Endothelial cell of umbilical vein (primary cell): ENCODE measurements at regions not wholly inside any gene's neighbourhood (a gene's known extent, or its start where the extent isn't known, plus 50 kb on each side); places are given as distances from the start of the nearest gene placed in this dataset.

Source experiments
- EZH2 ChIP-seq: IDR thresholded peaks from 2 replicates; pipeline ENCODE4 v1.6.1; 2012; ENCODE audit warnings: borderline replicate concordance, low read depth, mild to moderate bottlenecking, moderate library complexity, low read length, inconsistent platforms; ENCODE audit not compliant: severe bottlenecking
- FOS ChIP-seq: IDR thresholded peaks from 2 replicates; pipeline ENCODE4 v1.6.1; 2011; ENCODE audit warnings: mild to moderate bottlenecking, low read length, moderate library complexity, borderline replicate concordance; ENCODE audit not compliant: insufficient read depth
- GATA2 ChIP-seq: IDR thresholded peaks from 2 replicates; pipeline ENCODE4 v1.7.0; 2011; ENCODE audit warnings: low read depth, mild to moderate bottlenecking, moderate library complexity, mixed read lengths, low read length; ENCODE audit not compliant: insufficient read length, insufficient read depth
- JUN ChIP-seq: IDR thresholded peaks from 2 replicates; pipeline ENCODE4 v1.6.1; 2011; ENCODE audit warnings: borderline replicate concordance, low read depth; ENCODE audit not compliant: insufficient read length, insufficient read depth
- MYC ChIP-seq: IDR thresholded peaks from one replicate; pipeline ENCODE4 v1.6.1; 2011; ENCODE audit warnings: mild to moderate bottlenecking, low read depth, low read length
- POLR2A ChIP-seq: IDR thresholded peaks from 2 replicates; pipeline ENCODE4 v1.6.1; 2012; ENCODE audit warnings: low read depth, mild to moderate bottlenecking, control low read depth, low read length
- POLR2AphosphoS5 ChIP-seq: IDR thresholded peaks from 2 replicates; pipeline ENCODE4 v1.6.1; 2012; ENCODE audit warnings: low read depth, mild to moderate bottlenecking, control low read depth, low read length, moderate library complexity; ENCODE audit not compliant: insufficient read depth
- TF ChIP-seq, protein P1 (sequence below), 2 donors: IDR thresholded peaks; 1 replicate in 1 of 2; 2 replicates in 1 of 2; pipeline ENCODE4 v1.5.1; 2011; ENCODE audit warnings: low read length in 2 of 2, mild to moderate bottlenecking in 2 of 2, moderate library complexity in 2 of 2, control low read depth in 1 of 2, inconsistent platforms in 1 of 2, low read depth in 1 of 2; ENCODE audit not compliant: insufficient read depth in 1 of 2; ENCODE audit errors: extremely low read depth in 1 of 2
- TF ChIP-seq, protein P2 (sequence below): IDR thresholded peaks from 2 replicates; pipeline ENCODE4 v1.6.1; 2011; ENCODE audit not compliant: insufficient read depth, insufficient read length

DNA sequence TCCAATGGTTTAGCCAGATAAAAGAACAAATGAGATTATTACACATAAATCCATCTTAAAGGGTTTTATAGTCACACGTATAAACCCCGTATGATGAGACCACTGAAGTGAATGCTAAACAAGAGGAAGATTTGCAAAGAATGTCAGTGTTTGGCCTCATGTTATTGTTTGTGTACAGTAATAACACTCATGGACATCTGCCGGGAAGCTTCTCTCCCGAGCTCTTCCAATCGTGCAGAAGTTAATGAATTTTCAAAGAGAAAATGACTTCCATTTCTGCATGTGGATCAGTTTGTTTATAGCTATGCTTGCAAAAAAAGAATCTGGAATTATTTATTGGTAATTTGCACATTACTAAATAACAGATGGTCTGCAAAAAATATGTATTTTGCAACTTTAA, 88.5 kb upstream of the APCDD1 start:
- TF ChIP-seq EZH2 (no peak), POLR2A (no peak), POLR2AphosphoS5 (no peak), MYC (no peak), GATA2 (no peak), JUN (no peak), FOS (no peak)
- TF ChIP-seq, protein P1, sequence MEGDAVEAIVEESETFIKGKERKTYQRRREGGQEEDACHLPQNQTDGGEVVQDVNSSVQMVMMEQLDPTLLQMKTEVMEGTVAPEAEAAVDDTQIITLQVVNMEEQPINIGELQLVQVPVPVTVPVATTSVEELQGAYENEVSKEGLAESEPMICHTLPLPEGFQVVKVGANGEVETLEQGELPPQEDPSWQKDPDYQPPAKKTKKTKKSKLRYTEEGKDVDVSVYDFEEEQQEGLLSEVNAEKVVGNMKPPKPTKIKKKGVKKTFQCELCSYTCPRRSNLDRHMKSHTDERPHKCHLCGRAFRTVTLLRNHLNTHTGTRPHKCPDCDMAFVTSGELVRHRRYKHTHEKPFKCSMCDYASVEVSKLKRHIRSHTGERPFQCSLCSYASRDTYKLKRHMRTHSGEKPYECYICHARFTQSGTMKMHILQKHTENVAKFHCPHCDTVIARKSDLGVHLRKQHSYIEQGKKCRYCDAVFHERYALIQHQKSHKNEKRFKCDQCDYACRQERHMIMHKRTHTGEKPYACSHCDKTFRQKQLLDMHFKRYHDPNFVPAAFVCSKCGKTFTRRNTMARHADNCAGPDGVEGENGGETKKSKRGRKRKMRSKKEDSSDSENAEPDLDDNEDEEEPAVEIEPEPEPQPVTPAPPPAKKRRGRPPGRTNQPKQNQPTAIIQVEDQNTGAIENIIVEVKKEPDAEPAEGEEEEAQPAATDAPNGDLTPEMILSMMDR (IDR thresholded peaks at IDR 0.05; ENCODE audit: extremely low read depth in 1 of 2, insufficient read depth in 1 of 2, low read depth in 1 of 2, low read length in 2 of 2) = no peak
- TF ChIP-seq, protein P2, sequence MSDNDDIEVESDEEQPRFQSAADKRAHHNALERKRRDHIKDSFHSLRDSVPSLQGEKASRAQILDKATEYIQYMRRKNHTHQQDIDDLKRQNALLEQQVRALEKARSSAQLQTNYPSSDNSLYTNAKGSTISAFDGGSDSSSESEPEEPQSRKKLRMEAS = no peak
